Sigmoid colon (tissue), 4 donors: ENCODE measurements at regions not wholly inside any gene's neighbourhood (a gene's known extent, or its start where the extent isn't known, plus 50 kb on each side); places are given as distances from the start of the nearest gene placed in this dataset.

ENCODE experiments used
- CTCF ChIP-seq, 4 experiments: fragments of 450-650 bp in 3 of 4; fragments of 200-600 bp in 1 of 4; IDR thresholded peaks; one replicate each; pipeline ENCODE4 v1.5.1; 2016 to 2019; ENCODE audit warnings: antibody characterized with exemption in 4 of 4, mild to moderate bottlenecking in 3 of 4, moderate library complexity in 2 of 4
- EP300 ChIP-seq, 4 donors: sonication (generic); formaldehyde crosslinking; IDR thresholded peaks; one replicate each; pipeline ENCODE4 v1.6.1; 2017; ENCODE audit warnings: antibody characterized with exemption in 4 of 4
- POLR2A ChIP-seq, 2 donors: fragments of 450-650 bp; IDR thresholded peaks; one replicate each; pipeline ENCODE4 v1.6.1; 2016; ENCODE audit warnings: antibody characterized with exemption in 2 of 2, mild to moderate bottlenecking in 2 of 2, moderate library complexity in 2 of 2
- POLR2AphosphoS5 ChIP-seq, 4 donors: sonication (generic); formaldehyde crosslinking; IDR thresholded peaks; one replicate each; pipeline ENCODE4 v1.6.1; 2017; ENCODE audit warnings: antibody characterized with exemption in 4 of 4

GRCh38 chr3:23649448-23649847, 156.3 kb upstream of the UBE2E1 start:
- no peak for TF ChIP-seq CTCF (IDR thresholded peaks at IDR 0.05)
- TF ChIP-seq POLR2A (IDR thresholded peaks at IDR 0.05), result no peak
- no peak for TF ChIP-seq POLR2AphosphoS5 (IDR thresholded peaks at IDR 0.05)
- TF ChIP-seq EP300 (IDR thresholded peaks at IDR 0.05), result no peak
